K562 (cell line): ENCODE measurements at regions not wholly inside any gene's neighbourhood (a gene's known extent, or its start where the extent isn't known, plus 50 kb on each side); places are given as distances from the start of the nearest gene placed in this dataset.

Experiments
- BHLHE40 ChIP-seq: IDR thresholded peaks from 2 replicates; pipeline ENCODE4 v1.6.1; 2011; ENCODE audit warnings: low read length, improper control_type of control experiment
- MEIS2 ChIP-seq: fragments of 450-650 bp; IDR thresholded peaks from 2 replicates; pipeline ENCODE4 v1.6.1; 2014; ENCODE audit warnings: mild to moderate bottlenecking; ENCODE audit not compliant: partially characterized antibody
- THRAP3 ChIP-seq: fragments of 450-650 bp; IDR thresholded peaks from 2 replicates; pipeline ENCODE4 v1.6.1; 2016; ENCODE audit warnings: mild to moderate bottlenecking, inconsistent platforms, borderline replicate concordance
- TF ChIP-seq, protein P1 (sequence below): sonication (generic); formaldehyde crosslinking; IDR thresholded peaks from 2 replicates; pipeline ENCODE4 v1.8.1; 2023; ENCODE audit warnings: mild to moderate bottlenecking, missing genetic modification reagents
- TF ChIP-seq, protein P2 (sequence below): fragments of 250-450 bp; sonication (Bioruptor Pico); IDR thresholded peaks from 2 replicates; pipeline ENCODE4 v1.5.0; 2021; ENCODE audit warnings: mild to moderate bottlenecking, moderate library complexity
- TF ChIP-seq, protein P3 (sequence below): sonication (generic); formaldehyde crosslinking; IDR thresholded peaks from 2 replicates; pipeline ENCODE4 v1.8.0; 2022; ENCODE audit warnings: missing genetic modification reagents, mild to moderate bottlenecking, moderate library complexity, borderline replicate concordance
- TF ChIP-seq, protein P4 (sequence below): fragments of 450-650 bp; IDR thresholded peaks from 2 replicates; pipeline ENCODE4 v1.6.1; 2016

DNA sequence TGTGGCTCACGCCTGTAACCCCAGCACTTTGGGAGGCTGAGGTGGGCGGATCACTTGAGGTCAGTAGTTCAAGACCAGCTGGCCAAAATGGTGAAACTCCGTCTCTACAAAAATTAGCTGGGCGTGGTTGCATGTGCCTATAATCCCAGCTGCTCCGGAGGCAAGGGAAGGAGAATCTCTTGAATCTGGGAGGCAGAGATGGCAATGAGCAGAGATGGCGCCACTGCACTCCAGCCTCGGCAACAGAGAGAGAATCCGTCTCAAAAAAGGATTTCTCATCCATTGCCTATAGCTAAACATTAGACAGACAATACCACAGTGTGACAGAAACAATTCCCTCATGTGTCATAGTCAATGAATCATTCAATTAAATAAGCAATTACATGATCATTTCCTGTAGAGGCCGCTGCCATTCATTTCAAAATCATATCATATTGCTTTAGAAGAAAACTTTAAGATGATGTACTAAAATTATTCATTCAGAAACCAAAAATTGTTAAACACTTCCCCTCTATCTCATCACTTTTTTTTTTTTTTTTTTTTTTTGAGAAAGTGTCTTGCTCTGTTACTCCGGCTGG, 69.5 kb upstream of the TGIF1 start (continued):
- TF ChIP-seq, protein P1, sequence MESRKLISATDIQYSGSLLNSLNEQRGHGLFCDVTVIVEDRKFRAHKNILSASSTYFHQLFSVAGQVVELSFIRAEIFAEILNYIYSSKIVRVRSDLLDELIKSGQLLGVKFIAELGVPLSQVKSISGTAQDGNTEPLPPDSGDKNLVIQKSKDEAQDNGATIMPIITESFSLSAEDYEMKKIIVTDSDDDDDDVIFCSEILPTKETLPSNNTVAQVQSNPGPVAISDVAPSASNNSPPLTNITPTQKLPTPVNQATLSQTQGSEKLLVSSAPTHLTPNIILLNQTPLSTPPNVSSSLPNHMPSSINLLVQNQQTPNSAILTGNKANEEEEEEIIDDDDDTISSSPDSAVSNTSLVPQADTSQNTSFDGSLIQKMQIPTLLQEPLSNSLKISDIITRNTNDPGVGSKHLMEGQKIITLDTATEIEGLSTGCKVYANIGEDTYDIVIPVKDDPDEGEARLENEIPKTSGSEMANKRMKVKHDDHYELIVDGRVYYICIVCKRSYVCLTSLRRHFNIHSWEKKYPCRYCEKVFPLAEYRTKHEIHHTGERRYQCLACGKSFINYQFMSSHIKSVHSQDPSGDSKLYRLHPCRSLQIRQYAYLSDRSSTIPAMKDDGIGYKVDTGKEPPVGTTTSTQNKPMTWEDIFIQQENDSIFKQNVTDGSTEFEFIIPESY (CRISPR knock-in tag) = peak; percentile 83
- TF ChIP-seq, protein P2, sequence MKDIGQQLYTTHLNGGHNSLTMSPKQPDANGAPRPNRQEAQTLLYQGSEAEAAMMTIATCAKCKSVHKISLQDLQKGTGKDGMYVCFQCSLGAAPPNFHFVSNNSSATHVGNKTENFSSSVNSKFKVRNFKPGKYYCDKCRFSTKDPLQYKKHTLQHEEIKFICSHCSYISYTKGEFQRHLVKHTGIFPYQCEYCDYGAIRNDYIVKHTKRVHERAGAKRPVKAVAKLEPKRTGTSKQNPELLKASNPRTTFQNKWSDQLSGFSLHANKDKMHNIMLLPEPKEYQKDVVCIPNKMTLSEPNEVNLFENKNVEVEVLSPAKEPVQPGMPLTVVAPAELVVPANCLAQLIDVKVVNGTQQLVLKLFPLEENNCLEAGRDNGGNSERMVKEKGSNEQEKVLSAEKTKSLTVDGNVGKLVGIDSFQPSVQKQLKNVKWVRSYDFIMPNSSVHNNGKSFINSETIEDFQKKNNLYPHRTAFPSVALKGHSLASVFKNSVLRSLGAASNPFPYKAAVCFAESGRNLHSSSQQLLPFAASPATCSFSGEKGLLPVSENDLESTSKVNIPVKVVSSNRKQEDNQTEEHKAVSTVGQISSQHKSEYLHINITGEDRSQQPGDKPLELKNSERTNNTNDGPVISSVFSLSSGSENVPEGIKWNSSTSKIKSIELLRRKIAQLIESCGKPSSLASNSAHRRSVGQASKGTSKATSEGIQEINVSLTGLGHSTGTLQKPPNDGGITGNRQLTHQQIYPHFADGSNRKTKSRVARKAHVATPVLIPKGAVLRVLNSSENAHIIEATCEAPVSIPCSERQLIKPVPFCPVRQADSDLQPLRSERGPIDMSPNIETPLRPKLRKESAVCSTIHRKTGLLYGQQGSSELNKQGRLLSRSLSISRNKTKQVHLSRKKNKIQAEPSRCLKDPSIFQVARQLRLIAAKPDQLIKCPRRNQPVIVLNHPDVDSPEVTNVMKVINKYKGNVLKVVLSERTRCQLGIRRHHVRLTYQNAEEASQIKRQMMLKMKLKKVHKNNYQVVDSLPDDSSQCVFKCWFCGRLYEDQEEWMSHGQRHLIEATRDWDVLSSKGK (CRISPR knock-in tag) = no peak
- TF ChIP-seq BHLHE40 (peak; percentile 24; the same call in 1 of the 2 replicates), MEIS2 (peak; percentile 11), THRAP3 (no peak)
- TF ChIP-seq, protein P3, sequence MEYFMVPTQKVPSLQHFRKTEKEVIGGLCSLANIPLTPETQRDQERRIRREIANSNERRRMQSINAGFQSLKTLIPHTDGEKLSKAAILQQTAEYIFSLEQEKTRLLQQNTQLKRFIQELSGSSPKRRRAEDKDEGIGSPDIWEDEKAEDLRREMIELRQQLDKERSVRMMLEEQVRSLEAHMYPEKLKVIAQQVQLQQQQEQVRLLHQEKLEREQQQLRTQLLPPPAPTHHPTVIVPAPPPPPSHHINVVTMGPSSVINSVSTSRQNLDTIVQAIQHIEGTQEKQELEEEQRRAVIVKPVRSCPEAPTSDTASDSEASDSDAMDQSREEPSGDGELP (CRISPR knock-in tag) = peak; percentile 36; the same call in 1 of the 2 replicates
- TF ChIP-seq, protein P4, sequence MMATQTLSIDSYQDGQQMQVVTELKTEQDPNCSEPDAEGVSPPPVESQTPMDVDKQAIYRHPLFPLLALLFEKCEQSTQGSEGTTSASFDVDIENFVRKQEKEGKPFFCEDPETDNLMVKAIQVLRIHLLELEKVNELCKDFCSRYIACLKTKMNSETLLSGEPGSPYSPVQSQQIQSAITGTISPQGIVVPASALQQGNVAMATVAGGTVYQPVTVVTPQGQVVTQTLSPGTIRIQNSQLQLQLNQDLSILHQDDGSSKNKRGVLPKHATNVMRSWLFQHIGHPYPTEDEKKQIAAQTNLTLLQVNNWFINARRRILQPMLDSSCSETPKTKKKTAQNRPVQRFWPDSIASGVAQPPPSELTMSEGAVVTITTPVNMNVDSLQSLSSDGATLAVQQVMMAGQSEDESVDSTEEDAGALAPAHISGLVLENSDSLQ = no peak
